GM18505 (cell line): ENCODE measurements at regions not wholly inside any gene's neighbourhood (a gene's known extent, or its start where the extent isn't known, plus 50 kb on each side); places are given as distances from the start of the nearest gene placed in this dataset.

Experiments used
- ATAC-seq: cut with Tn5 transposase; IDR thresholded peaks from one replicate; pipeline ENCODE4 v1.9.1; 2021; ENCODE audit not compliant: unreplicated experiment
- POLR2A ChIP-seq: IDR thresholded peaks from 4 replicates; pipeline ENCODE4 v1.6.1; 2011; ENCODE audit warnings: borderline replicate concordance; ENCODE audit not compliant: insufficient read depth, insufficient read length; ENCODE audit errors: extremely low read depth

- no peak for ATAC-seq
Measured at GRCh38 chr18:2121224-2121623, 450.1 kb downstream of the METTL4 start.

GRCh38 chr18:2123077-2123476 lies 448.2 kb downstream of the METTL4 start:
- TF ChIP-seq POLR2A: no peak
- no peak for ATAC-seq

More at GRCh38 chr18:2121224-2121623, 450.1 kb downstream of the METTL4 start:
- TF ChIP-seq POLR2A: no peak

DNA sequence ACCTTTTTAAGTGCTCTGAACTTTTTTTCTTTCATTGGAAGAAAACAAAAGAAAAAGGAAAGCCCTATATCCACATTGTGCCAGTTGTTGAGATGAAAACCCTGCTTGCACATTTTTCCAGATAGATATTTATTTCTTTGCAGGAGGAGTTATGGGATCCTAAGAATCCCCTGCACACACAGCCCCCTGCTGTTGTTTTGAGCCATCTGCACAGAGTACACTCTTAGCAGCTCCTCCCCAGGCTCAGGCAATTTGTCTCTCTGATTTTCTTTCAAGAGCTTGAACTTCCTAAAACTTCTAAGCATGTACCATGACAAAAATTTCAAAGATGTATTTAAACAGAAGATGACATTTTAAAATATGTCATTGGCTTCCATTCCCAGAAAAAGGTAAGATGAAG lies 436.9 kb downstream of the METTL4 start:
- no peak for ATAC-seq
- no peak for TF ChIP-seq POLR2A

DNA sequence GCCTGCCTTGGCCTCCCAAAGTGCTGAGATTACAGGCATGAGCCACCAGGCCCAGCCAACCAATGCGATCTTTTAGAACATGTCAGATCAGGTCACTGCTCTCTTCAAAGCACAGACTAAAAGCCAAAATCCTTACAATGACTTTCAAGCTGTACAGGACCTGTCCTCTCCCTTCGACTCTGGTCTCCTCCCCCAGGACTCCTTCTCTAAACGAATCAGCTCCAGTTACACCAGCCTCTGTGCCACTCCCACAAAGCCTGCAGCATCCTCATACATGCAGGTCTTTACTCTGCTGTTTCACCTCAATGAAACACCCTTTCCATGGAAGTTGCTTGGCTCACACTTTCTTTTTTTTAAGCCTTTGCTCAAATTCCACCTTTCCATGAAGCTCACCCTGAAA lies 436.0 kb downstream of the METTL4 start:
- ATAC-seq: no peak
- TF ChIP-seq POLR2A: no peak

GRCh38 chr18:2138552-2138951 lies 432.8 kb downstream of the METTL4 start:
- no peak for TF ChIP-seq POLR2A
- ATAC-seq: no peak

DNA sequence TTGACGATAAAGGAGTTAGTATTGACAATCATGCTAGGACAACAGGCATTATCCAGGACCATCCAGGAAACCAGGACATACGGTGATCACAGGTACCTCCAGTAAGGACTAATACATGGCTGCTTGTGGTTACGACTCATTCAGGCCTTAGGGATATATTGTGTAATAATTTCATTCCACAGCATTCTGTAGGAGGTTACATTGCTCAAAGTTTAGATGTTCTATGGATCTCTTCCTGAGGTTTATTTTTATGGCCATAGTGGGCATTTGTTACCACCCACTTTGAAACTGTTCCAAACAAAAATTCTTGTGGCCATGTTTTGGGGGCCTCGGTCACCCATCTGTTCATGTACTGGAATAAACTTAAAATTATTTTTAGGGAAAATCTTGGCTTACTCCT lies 431.6 kb downstream of the METTL4 start:
- TF ChIP-seq POLR2A: no peak
- ATAC-seq: no peak

DNA sequence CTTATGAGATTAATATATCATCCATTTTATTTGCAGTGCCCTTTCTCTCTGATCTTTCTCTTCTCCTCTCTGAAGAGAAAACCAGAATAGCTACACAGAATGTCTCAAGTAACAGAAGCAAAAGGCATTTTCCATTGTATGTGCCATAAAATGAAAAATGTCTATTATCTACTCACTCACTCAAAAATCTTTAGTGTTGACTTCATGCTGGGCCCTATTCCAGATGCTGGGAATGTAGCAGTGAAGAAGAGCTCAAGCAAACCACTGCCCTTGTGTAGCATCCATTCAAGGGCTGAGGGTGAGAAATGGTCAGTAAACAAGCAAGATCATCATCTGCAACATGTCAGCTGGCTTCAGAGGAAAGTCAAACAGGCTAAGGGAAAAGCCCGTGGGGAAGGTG lies 427.7 kb downstream of the METTL4 start:
- no peak for ATAC-seq
- TF ChIP-seq POLR2A: no peak

- no peak for ATAC-seq
Measured at GRCh38 chr18:2144811-2145210, 426.5 kb downstream of the METTL4 start.

GRCh38 chr18:2146092-2146491 lies 425.2 kb downstream of the METTL4 start:
- ATAC-seq: no peak
- TF ChIP-seq POLR2A: no peak

More at GRCh38 chr18:2144811-2145210, 426.5 kb downstream of the METTL4 start:
- TF ChIP-seq POLR2A: no peak

GRCh38 chr18:2146754-2147153 lies 424.6 kb downstream of the METTL4 start:
- no peak for TF ChIP-seq POLR2A
- no peak for ATAC-seq

GRCh38 chr18:2147476-2148230 lies 423.7 kb downstream of the METTL4 start:
- ATAC-seq: no peak
- no peak for TF ChIP-seq POLR2A

GRCh38 chr18:2148823-2149222 lies 422.5 kb downstream of the METTL4 start:
- ATAC-seq: no peak
- TF ChIP-seq POLR2A: no peak

- no peak for ATAC-seq
Measured at GRCh38 chr18:2150566-2150965, 420.7 kb downstream of the METTL4 start.

GRCh38 chr18:2154278-2154677 lies 417.0 kb downstream of the METTL4 start:
- no peak for TF ChIP-seq POLR2A
- ATAC-seq: no peak

More at GRCh38 chr18:2150566-2150965, 420.7 kb downstream of the METTL4 start:
- TF ChIP-seq POLR2A: no peak
